MM.1S (cell line): ENCODE measurements at regions not wholly inside any gene's neighbourhood (a gene's known extent, or its start where the extent isn't known, plus 50 kb on each side); places are given as distances from the start of the nearest gene placed in this dataset.

Experiments
- CTCF ChIP-seq: fragments of 300-600 bp; sonication (generic); IDR thresholded peaks from 2 replicates; pipeline ENCODE4 v1.5.1; 2016; ENCODE audit warnings: antibody characterized with exemption, low read length, mixed read lengths
- EZH2 ChIP-seq: fragments of 300-600 bp; sonication (generic); optimal IDR thresholded peaks from 2 replicates; pipeline ENCODE3; 2017; ENCODE audit warnings: low read depth, mild to moderate bottlenecking, antibody characterized with exemption, low read length, mixed read lengths
- EZH2phosphoT487 ChIP-seq: fragments of 300-600 bp; sonication (generic); IDR thresholded peaks from 2 replicates; pipeline ENCODE4 v1.6.1; 2018; ENCODE audit warnings: antibody characterized with exemption, low read length

- TF ChIP-seq CTCF (no peak), EZH2 (no peak), EZH2phosphoT487 (no peak)
Measured at GRCh38 chr7:47191316-47191715, 390.6 kb downstream of the TNS3 start.
